ENCODE measurements at regions not wholly inside any gene's neighbourhood (a gene's known extent, or its start where the extent isn't known, plus 50 kb on each side); places are given as distances from the start of the nearest gene placed in this dataset.

DNA sequence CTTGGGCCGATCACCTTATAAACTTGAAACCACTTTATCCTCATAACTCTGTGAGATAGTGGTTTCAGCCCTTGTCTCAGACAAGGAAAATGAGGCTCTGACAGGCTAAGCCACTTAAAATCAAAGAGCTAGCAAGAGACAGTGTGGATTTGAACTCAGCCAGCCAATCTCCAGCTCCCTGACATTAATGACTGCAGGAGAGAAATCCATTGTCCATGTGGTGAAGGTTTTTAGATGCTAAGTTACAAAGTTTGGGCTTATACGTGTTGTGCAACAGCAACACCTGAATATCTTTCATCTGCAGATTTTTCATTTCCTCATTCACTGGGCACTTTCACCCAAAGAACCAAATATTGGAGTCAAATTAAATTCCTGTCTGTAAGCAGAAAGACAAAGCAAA is 501.3 kb downstream of the GRIN2A start:
- DNase-seq (ENCODE audit: low read depth), result no peak
- no peak overlapping the region for H3K4me3 ChIP-seq (ENCODE audit: low read depth, low read length)
- TF ChIP-seq, protein P1, sequence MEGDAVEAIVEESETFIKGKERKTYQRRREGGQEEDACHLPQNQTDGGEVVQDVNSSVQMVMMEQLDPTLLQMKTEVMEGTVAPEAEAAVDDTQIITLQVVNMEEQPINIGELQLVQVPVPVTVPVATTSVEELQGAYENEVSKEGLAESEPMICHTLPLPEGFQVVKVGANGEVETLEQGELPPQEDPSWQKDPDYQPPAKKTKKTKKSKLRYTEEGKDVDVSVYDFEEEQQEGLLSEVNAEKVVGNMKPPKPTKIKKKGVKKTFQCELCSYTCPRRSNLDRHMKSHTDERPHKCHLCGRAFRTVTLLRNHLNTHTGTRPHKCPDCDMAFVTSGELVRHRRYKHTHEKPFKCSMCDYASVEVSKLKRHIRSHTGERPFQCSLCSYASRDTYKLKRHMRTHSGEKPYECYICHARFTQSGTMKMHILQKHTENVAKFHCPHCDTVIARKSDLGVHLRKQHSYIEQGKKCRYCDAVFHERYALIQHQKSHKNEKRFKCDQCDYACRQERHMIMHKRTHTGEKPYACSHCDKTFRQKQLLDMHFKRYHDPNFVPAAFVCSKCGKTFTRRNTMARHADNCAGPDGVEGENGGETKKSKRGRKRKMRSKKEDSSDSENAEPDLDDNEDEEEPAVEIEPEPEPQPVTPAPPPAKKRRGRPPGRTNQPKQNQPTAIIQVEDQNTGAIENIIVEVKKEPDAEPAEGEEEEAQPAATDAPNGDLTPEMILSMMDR (IDR thresholded peaks at IDR 0.05; ENCODE audit: insufficient read depth, low read depth, low read length), result no peak

DNA sequence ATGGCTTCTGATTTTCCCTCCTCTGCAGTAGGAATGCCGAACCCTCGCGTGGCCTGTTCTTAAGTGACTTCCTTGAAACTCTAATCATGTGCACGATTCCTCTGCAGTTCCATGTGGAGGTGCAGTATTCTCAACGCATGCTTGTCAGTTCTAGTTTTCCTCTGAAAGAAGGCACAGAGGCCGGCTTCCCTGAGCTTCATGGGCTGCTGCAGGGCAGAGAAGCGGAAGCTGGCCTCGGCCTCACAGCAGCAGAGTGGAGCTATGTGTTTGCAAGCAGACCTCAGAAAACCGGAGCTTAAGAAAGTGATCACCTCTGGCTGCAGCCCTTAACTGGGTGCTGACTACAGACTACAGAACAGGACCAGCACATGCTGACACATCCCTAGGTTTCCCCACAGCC is 500.7 kb downstream of the GRIN2A start:
- TF ChIP-seq, protein P1 (IDR thresholded peaks at IDR 0.05; ENCODE audit: insufficient read depth, low read depth, low read length), result no peak
- DNase-seq (ENCODE audit: low read depth), result no peak
- no peak overlapping the region for H3K4me3 ChIP-seq (ENCODE audit: low read depth, low read length)

DNA sequence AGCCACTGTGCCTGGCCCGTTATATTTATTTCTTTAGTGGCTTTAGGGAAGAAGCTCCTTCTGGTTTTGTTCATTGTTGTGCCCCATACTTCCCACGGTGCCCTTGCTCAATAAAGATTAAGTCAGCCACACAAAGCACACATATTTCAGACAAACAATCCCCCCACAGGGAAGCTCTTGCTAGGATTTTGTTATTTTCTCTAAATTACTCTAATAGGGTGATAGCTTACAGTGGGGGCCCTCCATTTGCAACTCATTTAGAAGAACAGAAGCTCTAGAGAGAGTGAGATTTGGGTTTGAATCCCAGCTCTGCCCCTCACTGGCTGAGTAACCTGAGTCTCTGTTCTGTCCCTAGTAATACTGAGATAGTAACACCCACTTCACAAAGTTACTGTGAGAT is 499.9 kb downstream of the GRIN2A start:
- no peak for DNase-seq (ENCODE audit: low read depth)
- TF ChIP-seq, protein P1 (IDR thresholded peaks at IDR 0.05; ENCODE audit: insufficient read depth, low read depth, low read length), result no peak
- H3K4me3 ChIP-seq (ENCODE audit: low read depth, low read length), result no peak overlapping the region

DNA sequence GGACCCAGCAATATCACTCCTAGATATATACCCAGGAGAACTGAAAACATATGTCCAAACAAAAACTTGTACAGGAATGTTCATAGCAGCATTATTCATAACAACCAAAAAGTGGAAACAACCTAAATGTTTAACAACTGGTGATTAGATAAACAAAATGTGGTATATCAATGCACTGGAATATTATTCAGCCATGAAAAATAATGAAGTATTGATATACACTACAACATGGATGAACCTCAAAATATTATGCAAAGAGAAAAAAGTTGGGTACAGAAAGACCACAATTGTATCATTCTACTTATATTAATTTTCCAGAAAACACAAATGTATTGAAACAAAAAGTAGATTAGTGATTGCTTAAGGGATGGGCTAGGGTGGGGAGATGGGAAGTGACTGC is 498.6 kb downstream of the GRIN2A start:
- TF ChIP-seq, protein P1 (IDR thresholded peaks at IDR 0.05; ENCODE audit: insufficient read depth, low read depth, low read length), result no peak
- no peak for DNase-seq (ENCODE audit: low read depth)
- no peak overlapping the region for H3K4me3 ChIP-seq (ENCODE audit: low read depth, low read length)

DNA sequence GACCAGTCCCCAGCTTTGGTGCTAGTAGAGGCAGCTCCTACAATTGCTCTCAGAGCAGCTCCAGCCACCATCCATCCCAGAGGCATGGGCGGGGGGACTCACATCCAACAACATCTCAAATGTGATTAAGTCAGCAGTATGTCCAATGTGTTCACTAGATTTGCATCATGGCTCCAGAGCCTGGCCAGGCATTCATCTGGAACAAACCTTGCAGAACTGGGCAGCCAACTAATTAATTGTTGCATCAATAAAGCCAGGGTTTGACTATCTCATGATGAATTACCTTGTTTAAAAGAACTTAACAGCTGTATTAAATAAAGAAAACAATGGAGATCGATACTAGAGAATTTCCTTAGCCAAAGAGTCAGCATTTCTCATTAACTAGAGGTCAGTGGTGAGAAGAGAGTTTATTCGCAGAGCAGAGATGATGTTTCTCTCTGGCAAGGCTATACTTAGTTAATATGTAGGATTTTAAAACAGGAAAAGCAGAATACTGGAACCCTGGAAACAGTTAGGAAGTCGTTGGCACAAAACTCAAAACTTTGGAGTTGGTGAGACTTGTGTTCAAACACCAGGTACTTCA is 494.4 kb downstream of the GRIN2A start:
- TF ChIP-seq, protein P1 (IDR thresholded peaks at IDR 0.05; ENCODE audit: insufficient read depth, low read depth, low read length), result no peak
- DNase-seq (ENCODE audit: low read depth), result no peak
- no peak overlapping the region for H3K4me3 ChIP-seq (ENCODE audit: low read depth, low read length)

DNA sequence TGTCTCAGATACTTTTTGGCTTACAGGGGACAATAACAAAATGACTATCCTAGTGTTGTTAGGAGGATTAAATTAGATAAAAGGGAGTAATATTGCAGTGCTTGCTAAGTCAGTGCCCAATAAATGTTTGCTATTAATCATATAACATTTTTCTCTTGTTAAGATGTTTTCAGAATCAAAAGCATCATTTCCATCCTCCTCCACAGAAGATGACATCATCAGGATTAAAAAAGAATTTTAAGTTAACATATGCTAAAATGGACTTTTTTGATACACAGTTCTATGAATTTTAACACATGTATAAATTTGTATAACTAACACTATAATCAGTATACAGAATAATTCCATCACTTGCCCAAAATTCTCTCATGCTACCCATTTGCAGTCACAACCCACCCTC is 492.6 kb downstream of the GRIN2A start:
- TF ChIP-seq, protein P1 (IDR thresholded peaks at IDR 0.05; ENCODE audit: insufficient read depth, low read depth, low read length), result no peak
- DNase-seq (ENCODE audit: low read depth), result no peak
- H3K4me3 ChIP-seq (ENCODE audit: low read depth, low read length), result no peak overlapping the region

DNA sequence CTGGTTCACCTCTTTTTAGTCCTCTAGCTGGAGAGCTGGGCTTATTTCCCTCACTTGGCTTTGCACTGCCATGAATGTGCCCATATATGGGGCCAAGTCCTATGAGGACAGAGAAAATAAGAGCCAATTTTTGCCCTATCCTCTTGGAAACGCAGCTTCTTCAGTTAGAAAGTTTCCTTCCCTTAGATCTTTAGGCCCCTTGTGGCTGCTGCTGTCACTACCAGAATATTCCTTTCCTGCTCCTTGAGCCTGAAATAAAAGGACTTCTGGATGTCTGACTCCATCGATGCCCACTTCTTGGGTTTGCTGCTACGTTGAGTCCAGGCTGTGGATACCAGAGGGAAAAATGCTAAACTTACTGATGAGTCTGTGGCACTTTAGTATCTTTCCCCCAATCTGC is 487.1 kb downstream of the GRIN2A start:
- DNase-seq (ENCODE audit: low read depth), result no peak
- H3K4me3 ChIP-seq (ENCODE audit: low read depth, low read length), result no peak overlapping the region
- TF ChIP-seq, protein P1 (IDR thresholded peaks at IDR 0.05; ENCODE audit: insufficient read depth, low read depth, low read length), result no peak

Measured in fibroblast of villous mesenchyme (primary cell).